Mesothelial cell of epicardium (in vitro differentiated cells): ENCODE measurements at regions not wholly inside any gene's neighbourhood (a gene's known extent, or its start where the extent isn't known, plus 50 kb on each side); places are given as distances from the start of the nearest gene placed in this dataset.
A peak's percentile ranks its signal among the peaks of the same experiment; 100 is the strongest.

ENCODE experiments used
- DNase-seq, 2 experiments: peaks; one replicate each; pipeline ENCODE4 v3.0.0; 2021; ENCODE audit warnings: low spot score in 2 of 2; ENCODE audit not compliant: unreplicated experiment in 2 of 2
- H3K27ac Mint-ChIP-seq: 2 replicates; pipeline ENCODE4 v1.8.0; 2021; ENCODE audit warnings: mixed read lengths
- H3K27me3 Mint-ChIP-seq: 2 replicates; pipeline ENCODE4 v1.8.0; 2021; ENCODE audit warnings: low read depth, mixed read lengths
- H3K36me3 Mint-ChIP-seq: 2 replicates; pipeline ENCODE4 v1.8.0; 2021; ENCODE audit warnings: mixed read lengths
- H3K4me1 Mint-ChIP-seq: 2 replicates; pipeline ENCODE4 v1.8.0; 2021; ENCODE audit warnings: mixed read lengths
- H3K4me3 Mint-ChIP-seq: 2 replicates; pipeline ENCODE4 v1.8.0; 2021; ENCODE audit warnings: mild to moderate bottlenecking, moderate library complexity, mixed read lengths
- H3K9me3 Mint-ChIP-seq: 2 replicates; pipeline ENCODE4 v1.8.0; 2021; ENCODE audit warnings: mixed read lengths
- TF ChIP-seq, protein P1 (sequence below): fragments of 200-600 bp; sonication (generic); IDR thresholded peaks from one replicate; pipeline ENCODE4 v1.5.0; 2021; ENCODE audit warnings: antibody characterized with exemption; ENCODE audit not compliant: unreplicated experiment

DNA sequence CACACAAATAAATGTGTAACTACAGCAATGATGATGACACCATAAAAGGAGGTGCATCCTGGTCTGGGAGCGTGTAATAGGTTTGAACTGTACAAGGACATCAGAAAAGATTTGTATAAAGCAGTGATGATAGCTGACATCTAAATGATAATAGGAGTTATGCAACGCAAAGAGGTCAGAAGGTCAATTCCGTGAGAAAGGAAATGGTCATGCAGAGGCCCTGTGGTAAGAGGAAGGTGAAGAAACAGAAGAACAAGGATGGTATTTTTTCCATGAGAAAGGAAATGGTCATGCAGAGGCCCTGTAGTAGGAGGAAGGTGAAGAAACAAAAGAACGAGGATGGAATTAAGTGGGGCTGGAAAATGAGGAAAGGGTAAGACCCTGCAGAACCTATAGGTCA, 106.7 kb upstream of the TMPO start:
- H3K27ac Mint-ChIP-seq: no peak overlapping the region
- H3K27me3 Mint-ChIP-seq: no peaks in the 10 kb centered on the region
- peaks cover 5% of the 10 kb centered on the region for H3K9me3 Mint-ChIP-seq
- H3K36me3 Mint-ChIP-seq: no peaks in the 10 kb centered on the region
- TF ChIP-seq, protein P1, sequence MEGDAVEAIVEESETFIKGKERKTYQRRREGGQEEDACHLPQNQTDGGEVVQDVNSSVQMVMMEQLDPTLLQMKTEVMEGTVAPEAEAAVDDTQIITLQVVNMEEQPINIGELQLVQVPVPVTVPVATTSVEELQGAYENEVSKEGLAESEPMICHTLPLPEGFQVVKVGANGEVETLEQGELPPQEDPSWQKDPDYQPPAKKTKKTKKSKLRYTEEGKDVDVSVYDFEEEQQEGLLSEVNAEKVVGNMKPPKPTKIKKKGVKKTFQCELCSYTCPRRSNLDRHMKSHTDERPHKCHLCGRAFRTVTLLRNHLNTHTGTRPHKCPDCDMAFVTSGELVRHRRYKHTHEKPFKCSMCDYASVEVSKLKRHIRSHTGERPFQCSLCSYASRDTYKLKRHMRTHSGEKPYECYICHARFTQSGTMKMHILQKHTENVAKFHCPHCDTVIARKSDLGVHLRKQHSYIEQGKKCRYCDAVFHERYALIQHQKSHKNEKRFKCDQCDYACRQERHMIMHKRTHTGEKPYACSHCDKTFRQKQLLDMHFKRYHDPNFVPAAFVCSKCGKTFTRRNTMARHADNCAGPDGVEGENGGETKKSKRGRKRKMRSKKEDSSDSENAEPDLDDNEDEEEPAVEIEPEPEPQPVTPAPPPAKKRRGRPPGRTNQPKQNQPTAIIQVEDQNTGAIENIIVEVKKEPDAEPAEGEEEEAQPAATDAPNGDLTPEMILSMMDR: no peak
- H3K4me1 Mint-ChIP-seq: no peaks in the 10 kb centered on the region
- no peak overlapping the region for H3K4me3 Mint-ChIP-seq
- no peak for DNase-seq

DNA sequence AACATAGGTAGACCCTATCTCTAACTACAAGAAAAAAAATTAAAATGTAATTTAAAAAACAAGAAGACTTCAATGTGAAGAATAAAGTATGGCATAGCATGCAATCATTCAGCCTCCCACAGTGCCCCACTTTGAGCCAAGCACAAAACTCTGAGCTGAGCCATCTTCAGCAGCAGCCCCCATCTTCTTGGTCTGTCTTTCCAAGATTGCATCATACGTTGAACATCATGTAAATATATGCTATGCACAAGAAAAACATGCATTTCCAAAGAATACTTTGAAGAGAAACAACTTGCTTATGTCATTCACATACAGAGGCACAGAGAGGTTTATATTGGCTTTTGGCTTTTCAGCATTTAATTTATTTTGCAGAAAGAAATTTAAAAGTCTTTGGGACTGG, 105.8 kb upstream of the TMPO start:
- Mint-ChIP-seq H3K27me3 (no peaks in the 10 kb centered on the region), H3K27ac (no peak overlapping the region), H3K4me1 (no peaks in the 10 kb centered on the region), H3K4me3 (no peak overlapping the region), H3K36me3 (no peaks in the 10 kb centered on the region), H3K9me3 (peaks cover 5% of the 10 kb centered on the region)
- DNase-seq: no peak
- TF ChIP-seq, protein P1: no peak

DNA sequence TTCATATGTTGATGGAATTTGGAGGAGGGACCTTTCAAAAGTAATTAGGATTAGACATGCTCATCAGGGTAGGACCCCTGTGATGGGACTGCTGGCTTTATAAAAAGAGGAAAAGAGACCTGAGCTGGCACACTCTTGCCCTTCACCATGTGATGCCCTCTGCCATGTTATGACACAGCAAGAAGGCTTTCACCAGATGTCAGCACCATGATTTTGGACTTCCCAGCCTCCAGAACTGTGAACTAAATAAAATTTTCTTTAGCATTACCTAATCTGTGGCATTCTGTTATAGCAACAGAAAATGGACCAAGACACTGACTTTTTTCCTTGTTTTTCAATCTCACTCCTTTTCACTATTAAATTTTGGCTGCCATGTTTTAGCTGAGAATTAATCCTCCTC, 105.0 kb upstream of the TMPO start:
- H3K36me3 Mint-ChIP-seq: no peaks in the 10 kb centered on the region
- no peaks in the 10 kb centered on the region for H3K4me1 Mint-ChIP-seq
- no peak overlapping the region for H3K27ac Mint-ChIP-seq
- H3K4me3 Mint-ChIP-seq: no peak overlapping the region
- TF ChIP-seq, protein P1: no peak
- DNase-seq: no peak
- H3K9me3 Mint-ChIP-seq: peaks cover 5% of the 10 kb centered on the region
- H3K27me3 Mint-ChIP-seq: no peaks in the 10 kb centered on the region

DNA sequence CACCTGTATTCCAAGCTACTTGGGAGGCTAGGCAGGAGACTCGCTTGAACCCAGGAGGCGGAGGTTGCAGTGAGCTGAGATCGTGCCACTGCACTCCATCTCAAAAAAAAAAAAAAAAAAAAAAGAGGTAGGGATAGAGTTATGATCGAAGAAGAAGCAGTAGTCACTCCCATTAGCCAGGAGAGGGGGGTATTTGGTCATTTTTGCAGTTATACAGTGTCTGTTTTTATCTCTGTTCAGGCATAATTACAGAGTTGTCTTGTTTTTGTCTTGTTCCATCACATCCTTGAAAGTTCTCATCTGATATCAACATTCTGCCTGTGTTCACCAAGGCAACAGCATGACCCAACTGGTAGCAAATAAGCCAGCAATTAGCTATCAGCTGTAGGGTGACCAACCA, 98.5 kb upstream of the TMPO start:
- Mint-ChIP-seq H3K27me3 (no peaks in the 10 kb centered on the region), H3K4me1 (peaks cover 43% of the 10 kb centered on the region), H3K9me3 (no peaks in the 10 kb centered on the region), H3K36me3 (no peaks in the 10 kb centered on the region), H3K4me3 (no peak overlapping the region), H3K27ac (peak overlapping the region; percentile 72)
- TF ChIP-seq, protein P1: no peak
- DNase-seq: no peak

DNA sequence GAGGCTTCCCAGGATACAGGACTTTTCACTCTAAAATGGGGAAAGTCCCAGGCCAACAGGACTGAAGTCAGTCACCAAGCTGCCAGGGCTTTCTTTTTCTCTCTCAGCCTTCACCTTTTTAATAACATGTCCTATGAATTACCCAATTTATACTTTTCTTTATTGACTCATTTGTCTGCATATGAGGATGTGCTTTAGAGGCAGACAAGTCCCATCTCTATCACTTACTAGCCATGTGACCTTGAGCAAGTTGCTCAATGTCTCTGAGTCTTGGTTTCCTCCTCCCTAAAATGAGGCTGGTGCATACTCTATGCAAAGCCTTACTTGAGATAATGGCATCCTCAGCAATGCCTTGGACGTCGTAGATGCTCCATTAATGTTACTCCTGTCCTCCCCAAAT, 98.1 kb upstream of the TMPO start:
- Mint-ChIP-seq H3K4me3 (no peak overlapping the region), H3K36me3 (no peaks in the 10 kb centered on the region), H3K9me3 (no peaks in the 10 kb centered on the region), H3K4me1 (peaks cover 43% of the 10 kb centered on the region), H3K27me3 (no peaks in the 10 kb centered on the region), H3K27ac (peak overlapping the region; percentile 99)
- TF ChIP-seq, protein P1: no peak
- DNase-seq: no peak
